ENCODE measurements at regions not wholly inside any gene's neighbourhood (a gene's known extent, or its start where the extent isn't known, plus 50 kb on each side); places are given as distances from the start of the nearest gene placed in this dataset.

- DNase-seq = peak; percentile 71
These were observed 323.3 kb upstream of the NT5E start for GRCh38 chr6:85126485-85127167.

DNA sequence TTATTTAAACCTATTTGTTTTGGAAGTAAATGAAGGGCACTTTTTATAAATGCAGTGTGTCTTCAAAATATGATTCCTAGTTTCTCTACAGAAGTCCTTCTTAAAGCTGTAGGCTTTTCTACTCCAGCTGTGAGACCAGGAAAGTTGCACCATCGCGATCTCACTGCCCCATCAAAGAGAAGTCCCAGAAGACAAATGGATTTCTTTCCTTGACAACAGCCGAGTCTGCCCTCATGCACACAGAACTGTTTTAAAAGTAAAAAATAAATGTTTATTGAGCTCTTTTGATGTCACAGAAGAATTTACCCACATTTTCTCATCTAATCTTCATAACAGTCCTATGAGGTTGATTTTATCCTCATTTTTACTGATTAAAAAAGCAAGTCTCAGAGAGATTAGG, 324.4 kb upstream of the NT5E start:
- DNase-seq = no peak

GRCh38 chr6:85124472-85125354, 325.2 kb upstream of the NT5E start:
- no peak for DNase-seq

- DNase-seq = no peak
These were observed 328.7 kb upstream of the NT5E start for GRCh38 chr6:85121158-85121557.

GRCh38 chr6:85118652-85119235, 331.1 kb upstream of the NT5E start:
- DNase-seq = no peak

DNA sequence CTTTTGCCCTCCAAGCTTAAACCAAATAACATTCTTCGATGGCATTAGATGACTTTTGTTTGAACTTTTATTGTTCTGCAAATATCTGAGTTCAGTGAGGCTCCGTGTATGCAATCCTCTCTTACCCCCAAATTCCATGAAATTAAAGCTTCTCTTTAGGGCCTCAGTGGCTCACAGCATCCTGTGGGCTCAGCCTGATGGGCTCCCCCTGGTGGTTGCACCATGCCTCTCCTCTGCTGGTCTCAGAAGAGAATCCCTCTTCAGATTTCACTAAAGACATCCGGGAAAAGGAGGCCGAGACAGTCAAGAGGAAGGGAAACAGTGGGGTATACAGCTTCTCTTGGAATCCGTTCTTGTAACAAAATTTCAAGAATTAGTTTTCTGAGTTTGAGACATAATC, 331.6 kb upstream of the NT5E start:
- DNase-seq = no peak

DNA sequence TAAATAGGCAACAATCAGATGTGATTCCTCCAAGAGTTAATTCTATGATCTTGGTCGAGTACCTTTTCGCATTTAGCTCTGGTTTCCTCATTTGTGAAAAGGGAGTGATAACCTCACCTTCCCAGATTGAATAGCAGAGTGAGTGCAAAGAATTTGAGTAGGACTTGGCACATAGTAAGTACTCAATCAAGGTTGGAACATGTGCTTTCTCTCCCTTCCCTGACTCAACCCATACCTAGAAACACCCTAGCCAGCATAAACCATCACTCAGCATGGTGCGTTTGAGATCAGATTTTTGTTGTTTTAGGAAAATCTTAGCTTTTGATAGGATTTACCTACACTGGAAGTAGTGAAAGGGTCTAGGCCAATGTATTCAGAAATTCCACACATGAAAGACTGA, 333.4 kb upstream of the NT5E start:
- no peak for DNase-seq

GRCh38 chr6:85115876-85116275, 334.0 kb upstream of the NT5E start:
- DNase-seq = no peak

- peak; percentile 35 for DNase-seq
These were observed 334.5 kb upstream of the NT5E start for GRCh38 chr6:85115376-85115775.

DNA sequence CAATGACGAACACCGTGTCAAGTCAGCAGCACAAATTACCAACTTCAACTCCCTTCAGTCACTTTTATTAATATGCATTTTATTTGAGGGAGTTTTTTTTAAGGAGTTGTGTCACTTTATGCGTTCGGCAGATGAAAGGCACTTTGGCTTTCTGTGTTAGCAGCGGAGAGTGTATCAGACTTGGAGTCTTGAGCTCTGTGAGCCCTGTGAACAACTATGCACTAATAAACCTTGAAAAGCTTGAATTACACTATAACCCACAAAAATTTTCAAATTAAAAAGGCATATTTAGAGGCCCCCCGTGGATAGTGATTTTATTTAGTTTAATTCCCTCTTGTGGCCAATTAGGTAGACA, 335.3 kb upstream of the NT5E start:
- peak; percentile 34 for DNase-seq

DNA sequence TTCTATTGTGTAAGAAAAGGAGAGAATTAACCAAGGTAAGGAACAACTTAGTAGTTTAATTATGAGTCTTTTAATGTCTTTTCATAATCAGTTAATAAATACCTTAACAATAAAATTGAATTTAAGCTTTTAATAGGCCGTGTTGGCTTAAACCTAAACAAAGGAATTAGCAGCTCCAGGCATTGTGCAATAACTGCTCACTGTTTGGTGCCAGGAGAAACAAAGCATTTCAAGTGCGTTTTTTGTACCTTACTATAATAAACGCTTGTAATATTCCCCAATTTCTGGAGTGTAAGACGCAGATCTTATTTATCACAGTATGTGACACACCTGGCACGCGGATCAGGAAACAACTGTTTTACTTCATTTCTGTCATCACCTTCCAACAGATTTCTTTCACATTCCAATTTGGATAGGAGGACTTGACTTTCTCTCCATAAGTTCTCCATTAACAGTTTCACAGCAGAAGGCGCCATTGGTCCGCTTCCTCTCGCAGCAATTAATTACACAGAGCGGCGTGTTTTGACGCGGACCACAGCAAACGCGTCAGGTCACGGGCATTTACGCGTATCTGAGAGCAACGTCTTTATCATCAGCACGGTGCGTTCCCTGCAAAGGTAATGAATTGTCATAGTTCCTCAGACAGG, 335.8 kb upstream of the NT5E start:
- peak; percentile 66 for DNase-seq

DNA sequence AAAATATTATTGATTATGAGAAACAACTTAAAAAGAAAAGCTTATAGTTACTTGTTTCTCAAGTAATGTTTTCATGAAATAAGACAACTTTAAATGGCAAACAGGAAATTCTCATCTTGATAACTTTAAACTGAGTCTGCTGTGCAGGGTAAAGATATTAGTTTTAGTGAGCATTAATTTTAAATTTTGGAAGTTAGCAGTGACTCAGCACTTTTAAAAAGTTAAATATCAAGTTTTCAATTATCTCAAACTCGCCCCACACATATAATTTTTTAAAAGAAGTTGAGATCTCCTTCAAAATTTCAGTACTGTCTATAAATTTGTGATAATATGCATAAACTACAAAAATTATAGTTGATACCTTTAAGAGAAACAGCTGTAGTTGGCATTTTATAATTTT, 337.3 kb upstream of the NT5E start:
- no peak for DNase-seq

DNA sequence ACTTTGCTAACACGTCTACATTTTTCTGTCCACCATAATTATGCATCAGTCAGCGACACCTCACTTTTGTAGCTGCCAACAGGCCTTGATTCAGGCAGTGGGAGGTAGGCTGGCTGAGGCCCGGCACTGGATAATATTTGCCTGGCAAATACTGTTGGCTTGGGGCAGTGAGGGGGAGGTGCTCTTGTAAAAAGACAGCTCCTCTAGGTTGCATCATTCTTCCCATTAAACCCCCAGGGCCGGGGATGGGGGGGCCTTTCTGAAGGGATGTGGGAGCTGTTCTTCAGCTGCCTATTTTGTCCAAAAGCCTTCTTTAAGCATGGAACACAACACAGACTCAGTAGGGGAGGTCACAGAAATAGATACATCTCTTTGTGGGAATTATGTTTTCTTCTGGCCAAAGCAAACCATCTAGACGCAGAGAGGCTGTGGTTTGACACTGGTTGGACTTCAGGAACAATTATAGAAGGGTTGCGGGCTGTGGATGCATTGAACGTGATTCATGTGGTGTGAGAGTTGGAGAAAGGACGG, 338.3 kb upstream of the NT5E start:
- DNase-seq = peak; percentile 70

DNA sequence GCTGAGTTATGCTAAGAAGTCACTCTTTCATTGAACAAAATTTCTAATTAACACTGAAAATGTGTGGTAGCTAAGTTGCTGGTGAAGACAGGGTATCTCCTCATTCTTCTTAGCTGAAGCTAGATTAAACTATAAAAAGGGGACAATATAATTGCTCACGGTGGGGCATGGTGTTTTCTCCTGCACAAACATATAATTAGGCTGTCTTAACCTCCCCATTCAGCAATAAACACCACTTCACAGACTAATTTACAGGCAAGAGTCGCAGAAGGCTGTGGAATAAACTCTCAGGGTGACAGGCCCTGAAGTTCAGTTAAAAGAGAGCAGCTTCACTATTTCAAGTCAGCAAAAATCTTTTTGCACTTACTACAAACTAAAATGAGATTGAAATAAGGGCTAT, 338.9 kb upstream of the NT5E start:
- no peak for DNase-seq

DNA sequence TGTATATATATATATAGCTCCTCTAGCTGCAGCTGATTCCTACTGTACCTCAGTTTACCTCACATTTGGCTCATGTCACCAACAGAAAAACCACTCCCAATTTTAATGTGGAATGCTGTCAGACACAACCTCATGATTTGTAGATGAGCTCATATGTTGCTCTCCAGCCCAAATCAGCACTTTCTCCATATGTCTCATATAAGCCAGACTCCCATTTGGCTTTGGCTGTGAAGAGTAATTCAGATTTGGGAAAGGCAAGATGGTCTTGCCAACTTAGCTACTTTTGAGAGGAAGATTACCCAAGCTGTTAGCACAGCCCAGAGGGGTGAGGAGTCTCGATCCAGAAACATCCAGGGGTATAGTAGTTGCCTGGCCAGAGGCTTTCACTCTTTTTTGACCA, 342.2 kb upstream of the NT5E start:
- no peak for DNase-seq

DNA sequence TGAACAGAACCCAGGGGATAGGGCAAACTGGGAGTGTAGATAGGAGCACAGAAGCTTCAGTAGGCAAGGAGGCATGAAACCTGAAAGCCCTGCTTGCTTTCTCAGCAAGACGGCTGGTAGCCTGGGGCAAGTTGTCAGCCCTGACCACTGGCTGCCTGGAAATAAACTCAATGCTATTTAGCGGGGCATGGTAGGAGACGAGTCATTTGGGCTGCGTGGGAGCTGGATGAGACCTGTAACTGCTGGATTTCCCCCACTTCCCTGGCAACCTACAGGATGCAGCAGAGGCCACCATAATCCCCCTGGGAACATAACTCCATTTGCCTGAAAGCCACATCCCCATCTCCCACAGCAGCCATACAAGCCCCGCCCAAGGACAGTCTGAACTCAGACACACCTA, 332.6 kb upstream of the TBX18 start:
- no peak for DNase-seq

- DNase-seq = no peak
These were observed 327.8 kb upstream of the TBX18 start for GRCh38 chr6:85092226-85092625.

DNA sequence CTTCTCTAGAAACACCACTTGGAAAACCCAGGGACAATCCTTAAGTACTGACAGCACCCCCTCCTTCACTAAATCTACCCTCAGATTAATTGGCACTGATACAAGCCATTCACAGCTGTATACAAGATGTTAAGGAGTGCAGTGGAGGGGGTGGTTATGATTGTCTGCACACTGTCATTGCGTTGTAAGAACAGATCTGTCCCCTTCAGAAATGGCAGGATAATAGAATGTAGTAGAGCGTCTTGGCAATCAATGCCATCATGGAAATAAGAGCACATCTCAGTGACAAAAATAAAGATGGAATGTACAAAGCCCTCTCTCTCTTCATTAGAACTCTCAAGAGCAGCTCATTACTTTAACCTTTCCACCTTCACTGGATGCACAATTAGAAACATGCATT, 324.9 kb upstream of the TBX18 start:
- DNase-seq = no peak

GRCh38 chr6:85085875-85086274, 321.5 kb upstream of the TBX18 start:
- no peak for DNase-seq

GRCh38 chr6:85081102-85081501, 316.7 kb upstream of the TBX18 start:
- DNase-seq = no peak

DNA sequence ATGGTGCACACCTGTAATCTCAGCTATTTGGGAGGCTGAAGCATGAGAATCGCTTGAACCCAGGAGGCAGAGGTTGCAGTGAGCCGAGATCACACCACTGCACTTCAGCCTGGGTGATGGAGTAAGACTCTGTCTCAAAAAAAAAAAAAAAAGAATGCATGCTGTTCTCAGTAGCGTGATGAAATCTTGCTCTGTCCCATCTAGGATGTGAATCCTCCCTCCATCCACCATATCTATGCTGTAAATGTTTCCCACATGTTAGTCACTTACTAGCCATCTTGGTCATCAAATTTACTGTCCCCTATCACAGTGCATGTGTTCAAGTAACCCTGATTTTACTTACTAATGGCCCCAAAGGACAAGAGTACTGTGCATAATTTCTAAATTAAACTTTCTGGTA, 315.4 kb upstream of the TBX18 start:
- no peak for DNase-seq

DNA sequence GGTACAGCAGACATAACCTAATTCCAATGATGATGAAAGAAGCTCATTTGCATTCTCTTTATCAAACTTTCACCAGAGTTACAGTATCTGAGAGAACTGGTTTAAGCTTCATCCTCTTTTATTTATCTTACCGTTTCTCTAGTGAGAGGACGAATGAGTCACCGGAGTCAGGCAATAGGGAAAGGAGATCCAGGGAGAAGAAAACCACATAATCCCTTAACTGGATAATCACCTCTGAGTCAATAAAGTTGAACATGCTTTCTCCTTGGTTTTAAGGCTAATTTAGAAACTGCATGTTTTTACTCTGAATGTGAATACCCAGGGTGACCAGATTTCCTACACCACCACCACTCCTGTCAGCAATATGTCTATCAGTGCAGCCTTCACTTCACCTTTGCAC, 313.7 kb upstream of the TBX18 start:
- DNase-seq = no peak

DNA sequence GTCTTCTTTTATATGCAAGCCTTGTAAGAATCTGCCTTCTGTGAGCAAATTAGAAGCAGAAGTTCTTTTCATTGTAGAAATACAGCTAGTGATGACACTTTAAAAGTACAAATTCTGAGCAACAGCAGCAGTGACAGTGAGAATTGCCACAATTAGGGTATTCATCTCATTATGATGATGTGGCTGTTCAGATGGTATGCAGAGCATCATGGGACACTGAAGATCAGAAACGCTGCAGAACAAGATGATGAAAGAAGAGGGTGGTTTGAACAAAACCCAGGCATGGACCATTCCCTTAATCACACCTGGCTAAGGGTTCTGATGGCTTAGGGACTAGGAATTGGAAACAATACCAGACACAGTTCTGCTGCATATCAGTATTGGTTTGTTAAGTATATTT, 312.7 kb upstream of the TBX18 start:
- DNase-seq = no peak

All from right hindlimb (tissue), 1 donor.